CD1c-positive myeloid dendritic cell (primary cell): ENCODE measurements at regions not wholly inside any gene's neighbourhood (a gene's known extent, or its start where the extent isn't known, plus 50 kb on each side); places are given as distances from the start of the nearest gene placed in this dataset.

ENCODE experiments used
- DNase-seq: peaks from one replicate; pipeline ENCODE4 v3.0.0-alpha.2; 2016; ENCODE audit errors: extremely low spot score

GRCh38 chr18:8969639-8970390, 132.7 kb upstream of the NDUFV2 start:
- no peak for DNase-seq

GRCh38 chr18:8970843-8971242, 131.7 kb upstream of the NDUFV2 start:
- no peak for DNase-seq

GRCh38 chr18:8972116-8972515, 130.4 kb upstream of the NDUFV2 start:
- DNase-seq = no peak

GRCh38 chr18:8974279-8974678, 128.2 kb upstream of the NDUFV2 start:
- no peak for DNase-seq

GRCh38 chr18:8974696-8975095, 127.8 kb upstream of the NDUFV2 start:
- DNase-seq = no peak

- no peak for DNase-seq
Measured at GRCh38 chr18:8975624-8976023, 126.9 kb upstream of the NDUFV2 start.

GRCh38 chr18:8976606-8977005, 125.9 kb upstream of the NDUFV2 start:
- no peak for DNase-seq

- DNase-seq = no peak
Measured at GRCh38 chr18:8977166-8977565, 125.3 kb upstream of the NDUFV2 start.

GRCh38 chr18:8977701-8978100, 124.8 kb upstream of the NDUFV2 start:
- no peak for DNase-seq

- no peak for DNase-seq
Measured at GRCh38 chr18:8978394-8978793, 124.1 kb upstream of the NDUFV2 start.

- DNase-seq = no peak
Measured at GRCh38 chr18:8979258-8979988, 123.1 kb upstream of the NDUFV2 start.

- DNase-seq = no peak
Measured at GRCh38 chr18:8980496-8980895, 122.0 kb upstream of the NDUFV2 start.

GRCh38 chr18:8980918-8981317, 121.6 kb upstream of the NDUFV2 start:
- no peak for DNase-seq

GRCh38 chr18:8982416-8983183, 119.9 kb upstream of the NDUFV2 start:
- peak; percentile 33 for DNase-seq

- DNase-seq = no peak
Measured at GRCh38 chr18:8983195-8983594, 119.3 kb upstream of the NDUFV2 start.

- DNase-seq = no peak
Measured at GRCh38 chr18:8984131-8984721, 118.3 kb upstream of the NDUFV2 start.

- DNase-seq = peak; percentile 36
Measured at GRCh38 chr18:8987241-8987640, 115.3 kb upstream of the NDUFV2 start.

- DNase-seq = peak; percentile 61
Measured at GRCh38 chr18:8988260-8988871, 114.1 kb upstream of the NDUFV2 start.

- peak; percentile 11 for DNase-seq
Measured at GRCh38 chr18:8989017-8989416, 113.5 kb upstream of the NDUFV2 start.

- no peak for DNase-seq
Measured at GRCh38 chr18:8989855-8990254, 112.6 kb upstream of the NDUFV2 start.

- no peak for DNase-seq
Measured at GRCh38 chr18:8990276-8991031, 112.0 kb upstream of the NDUFV2 start.
